H9 (cell line): ENCODE measurements at regions not wholly inside any gene's neighbourhood (a gene's known extent, or its start where the extent isn't known, plus 50 kb on each side); places are given as distances from the start of the nearest gene placed in this dataset.

Experiments
- DNase-seq: peaks from one replicate; pipeline ENCODE4 v3.0.0-alpha.2; 2017
- H2AFZ ChIP-seq: one replicate; pipeline ENCODE4 v1.6.1; 2013; ENCODE audit warnings: mild to moderate bottlenecking, low read length, control low read depth, moderate library complexity
- H2AK5ac ChIP-seq: 2 replicates; pipeline ENCODE4 v1.6.1; 2013; ENCODE audit warnings: low read length, control low read depth, mixed read lengths; ENCODE audit not compliant: insufficient read length
- H2BK120ac ChIP-seq: one replicate; pipeline ENCODE4 v1.6.1; 2013; ENCODE audit warnings: low read depth, mild to moderate bottlenecking, low read length, control low read depth, inconsistent platforms; ENCODE audit not compliant: poor library complexity, severe bottlenecking
- H2BK12ac ChIP-seq: 2 replicates; pipeline ENCODE4 v1.6.1; 2013; ENCODE audit warnings: low read length, control low read depth, mixed read lengths, low read depth; ENCODE audit not compliant: insufficient read length
- H2BK15ac ChIP-seq: 2 replicates; pipeline ENCODE4 v1.6.1; 2013; ENCODE audit warnings: low read depth, low read length, control low read depth
- H2BK20ac ChIP-seq: one replicate; pipeline ENCODE4 v1.6.1; 2013; ENCODE audit warnings: low read depth, mild to moderate bottlenecking, low read length, control low read depth, inconsistent platforms; ENCODE audit not compliant: poor library complexity, severe bottlenecking
- H2BK5ac ChIP-seq: 2 replicates; pipeline ENCODE4 v1.6.1; 2013; ENCODE audit warnings: low read length, control low read depth, mixed read lengths; ENCODE audit not compliant: insufficient read length
- H3K14ac ChIP-seq: 2 replicates; pipeline ENCODE4 v1.6.1; 2013; ENCODE audit warnings: low read length, control low read depth; ENCODE audit not compliant: insufficient read depth
- H3K18ac ChIP-seq: 2 replicates; pipeline ENCODE4 v1.6.1; 2013; ENCODE audit warnings: low read depth, mild to moderate bottlenecking, mixed read lengths, low read length, control low read depth; ENCODE audit not compliant: insufficient read length
- H3K23ac ChIP-seq: 2 replicates; pipeline ENCODE4 v1.6.1; 2013; ENCODE audit warnings: low read length, control low read depth, mixed read lengths, low read depth; ENCODE audit not compliant: insufficient read length
- H3K23me2 ChIP-seq: 2 replicates; pipeline ENCODE4 v1.6.1; 2013; ENCODE audit warnings: low read depth, mild to moderate bottlenecking, mixed read lengths, low read length, control low read depth; ENCODE audit not compliant: insufficient read length, poor library complexity, severe bottlenecking
- H3K27ac ChIP-seq: 2 replicates; pipeline ENCODE4 v1.5.1; 2013; ENCODE audit warnings: low read length, control low read depth, mixed read lengths, low read depth; ENCODE audit not compliant: insufficient read length
- H3K27me3 ChIP-seq: 2 replicates; pipeline ENCODE4 v1.6.1; 2013; ENCODE audit warnings: low read length, control low read depth, inconsistent platforms; ENCODE audit not compliant: insufficient read depth
- H3K4ac ChIP-seq: 2 replicates; pipeline ENCODE4 v1.6.1; 2013; ENCODE audit warnings: low read depth, mild to moderate bottlenecking, control low read depth, inconsistent platforms, low read length, moderate library complexity
- H3K4me1 ChIP-seq: 2 replicates; pipeline ENCODE4 v1.6.1; 2013; ENCODE audit warnings: low read length, control low read depth, inconsistent platforms; ENCODE audit not compliant: insufficient read depth
- H3K4me2 ChIP-seq: 2 replicates; pipeline ENCODE4 v1.6.1; 2013; ENCODE audit warnings: low read length, control low read depth, mixed read lengths; ENCODE audit not compliant: insufficient read length, insufficient read depth
- H3K56ac ChIP-seq: 2 replicates; pipeline ENCODE4 v1.6.1; 2013; ENCODE audit warnings: low read depth, mild to moderate bottlenecking, mixed read lengths, low read length, control low read depth; ENCODE audit not compliant: insufficient read length
- H3K79me1 ChIP-seq: 2 replicates; pipeline ENCODE4 v1.6.1; 2013; ENCODE audit warnings: low read depth, mild to moderate bottlenecking, moderate library complexity, low read length, control low read depth, inconsistent platforms; ENCODE audit not compliant: insufficient read depth, poor library complexity, severe bottlenecking
- H3K79me2 ChIP-seq: 2 replicates; pipeline ENCODE4 v1.6.1; 2013; ENCODE audit warnings: low read length, control low read depth, inconsistent platforms; ENCODE audit not compliant: insufficient read depth
- H3K9ac ChIP-seq: 2 replicates; pipeline ENCODE4 v1.6.1; 2013; ENCODE audit warnings: low read length, control low read depth, mixed read lengths; ENCODE audit not compliant: insufficient read length; ENCODE audit errors: extremely low read depth
- H3K9me3 ChIP-seq: one replicate; pipeline ENCODE4 v1.6.1; 2013; ENCODE audit warnings: low read depth, low read length, inconsistent platforms; ENCODE audit not compliant: control insufficient read depth
- H3T11ph ChIP-seq: one replicate; pipeline ENCODE4 v1.6.1; 2013; ENCODE audit warnings: mild to moderate bottlenecking, low read length, control low read depth, inconsistent platforms
- H4K20me1 ChIP-seq: one replicate; pipeline ENCODE4 v1.6.1; 2013; ENCODE audit not compliant: control insufficient read depth, insufficient read length, insufficient read depth
- H4K5ac ChIP-seq: 2 replicates; pipeline ENCODE4 v1.6.1; 2013; ENCODE audit warnings: low read depth, mild to moderate bottlenecking, mixed read lengths, low read length, control low read depth; ENCODE audit not compliant: insufficient read length
- H4K8ac ChIP-seq: replicated peaks from 2 replicates; pipeline ENCODE4 v1.6.1; 2013; ENCODE audit warnings: low read length, control low read depth, mixed read lengths, low read depth; ENCODE audit not compliant: insufficient read length
- H4K91ac ChIP-seq: 2 replicates; pipeline ENCODE4 v1.6.1; 2013; ENCODE audit warnings: low read depth, mild to moderate bottlenecking, moderate library complexity, mixed read lengths, low read length, control low read depth; ENCODE audit not compliant: insufficient read length
- H3K27ac Mint-ChIP-seq, 3 experiments: 2 replicates in 2 of 3; 3 replicates in 1 of 3; pipeline ENCODE4 v1.8.0; 2020 to 2021; ENCODE audit warnings: mixed read lengths in 3 of 3, mild to moderate bottlenecking in 1 of 3, moderate library complexity in 1 of 3
- H3K27me3 Mint-ChIP-seq: 2 replicates; pipeline ENCODE4 v1.8.0; 2021; ENCODE audit warnings: low read depth, mild to moderate bottlenecking, moderate library complexity, mixed read lengths
- H3K36me3 Mint-ChIP-seq, 3 experiments: 2 replicates in 2 of 3; 3 replicates in 1 of 3; pipeline ENCODE4 v1.8.0; 2020 to 2021; ENCODE audit warnings: low read depth in 3 of 3, mixed read lengths in 3 of 3; ENCODE audit not compliant: insufficient read depth in 1 of 3
- H3K4me1 Mint-ChIP-seq, 2 experiments: 2 replicates each; pipeline ENCODE4 v1.8.0; 2020; ENCODE audit warnings: mixed read lengths in 2 of 2
- H3K4me3 Mint-ChIP-seq, 2 experiments: 2 replicates in 1 of 2; 3 replicates in 1 of 2; pipeline ENCODE4 v1.8.0; 2020 to 2021; ENCODE audit warnings: mild to moderate bottlenecking in 2 of 2, mixed read lengths in 2 of 2, moderate library complexity in 1 of 2
- H3K9me3 Mint-ChIP-seq, 2 experiments: 2 replicates in 1 of 2; 3 replicates in 1 of 2; pipeline ENCODE4 v1.8.0; 2020; ENCODE audit warnings: mild to moderate bottlenecking in 2 of 2, mixed read lengths in 2 of 2, moderate library complexity in 1 of 2
- CTCF ChIP-seq: fragments of 200-600 bp; sonication (generic); conservative IDR thresholded peaks from 3 replicates; pipeline ENCODE4 v1.8.0; 2021; ENCODE audit warnings: antibody characterized with exemption, mild to moderate bottlenecking
- WGBS: extraction: QIAGEN DNeasy Blood & Tissue Kit; methylation state at CpG from one replicate; pipeline ENCODE4 v1.1.7; 2013; ENCODE audit warnings: missing lambda C conversion rate, low lambda C conversion rate, mixed read lengths; ENCODE audit not compliant: insufficient read length; ENCODE audit errors: extremely low coverage; 5-methylcytosine and 5-hydroxymethylcytosine counted together

DNA sequence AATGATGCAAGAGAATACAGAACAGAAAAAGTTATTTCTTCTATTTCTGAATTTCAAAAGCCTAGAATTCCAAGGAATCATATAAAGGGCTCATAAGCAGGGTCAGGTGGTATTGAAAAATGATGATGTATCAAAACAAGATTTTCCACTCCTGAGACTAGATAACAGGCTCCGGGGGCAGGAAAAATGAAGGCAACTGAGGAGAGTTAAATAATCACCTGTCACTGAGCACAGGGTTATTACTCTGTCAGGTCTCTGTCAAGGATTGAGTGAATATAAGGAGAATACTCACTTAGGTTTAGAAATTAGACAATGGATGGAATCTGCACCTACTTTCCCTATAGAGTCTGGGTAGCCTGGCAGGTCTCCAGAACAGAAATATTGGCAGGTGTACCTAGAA lies 76.1 kb upstream of the KHDRBS2 start:
- no peaks in the 10 kb centered on the region for H3K36me3 Mint-ChIP-seq
- H3K4me1 ChIP-seq: no peaks in the 10 kb centered on the region

More for the DNA sequence above, 76.1 kb upstream of the KHDRBS2 start:
- no peaks in the 10 kb centered on the region for H3K27me3 ChIP-seq
- H3K27me3 Mint-ChIP-seq: no peaks in the 10 kb centered on the region
- no peak overlapping the region for H3K4me3 Mint-ChIP-seq
- H4K8ac ChIP-seq: no peak overlapping the region
- H3K14ac ChIP-seq: no peak overlapping the region
- H3T11ph ChIP-seq: no peak overlapping the region
- H3K23me2 ChIP-seq: no peaks in the 10 kb centered on the region
- no peaks in the 10 kb centered on the region for H3K79me2 ChIP-seq
- no peak overlapping the region for H4K91ac ChIP-seq
- no peak overlapping the region for H2BK12ac ChIP-seq
- no peak overlapping the region for H2AK5ac ChIP-seq
- H3K9me3 ChIP-seq: no peaks in the 10 kb centered on the region
- no peak overlapping the region for H3K27ac ChIP-seq
- no CpG with 5 or more reads among the region's 1 CpG for WGBS
- no peaks in the 10 kb centered on the region for H3K4me1 Mint-ChIP-seq
- no peak overlapping the region for H2BK5ac ChIP-seq
- H2AFZ ChIP-seq: no peak overlapping the region
- no peak overlapping the region for H3K9ac ChIP-seq
- no peak overlapping the region for H3K23ac ChIP-seq
- H3K56ac ChIP-seq: no peak overlapping the region
- no peak overlapping the region for H3K4ac ChIP-seq
- H3K27ac Mint-ChIP-seq: no peak overlapping the region
- no peaks in the 10 kb centered on the region; a peak in 1 of 5 replicates for H3K9me3 Mint-ChIP-seq
- H3K4me2 ChIP-seq: no peak overlapping the region
- no peak overlapping the region for H4K5ac ChIP-seq
- H3K18ac ChIP-seq: no peak overlapping the region
- no peak for TF ChIP-seq CTCF
- no peak overlapping the region for H2BK15ac ChIP-seq
- no peak overlapping the region for H2BK20ac ChIP-seq
- H4K20me1 ChIP-seq: no peaks in the 10 kb centered on the region
- H3K79me1 ChIP-seq: no peaks in the 10 kb centered on the region
- no peak overlapping the region for H2BK120ac ChIP-seq
- no peak for DNase-seq
